GM18873 (cell line): ENCODE measurements at regions not wholly inside any gene's neighbourhood (a gene's known extent, or its start where the extent isn't known, plus 50 kb on each side); places are given as distances from the start of the nearest gene placed in this dataset.

Source experiments
- ATAC-seq: cut with Tn5 transposase; IDR thresholded peaks from one replicate; pipeline ENCODE4 v1.9.1; 2021; ENCODE audit warnings: mild to moderate bottlenecking, moderate library complexity, moderate number of reproducible peaks; ENCODE audit not compliant: unreplicated experiment, low FRiP score

DNA sequence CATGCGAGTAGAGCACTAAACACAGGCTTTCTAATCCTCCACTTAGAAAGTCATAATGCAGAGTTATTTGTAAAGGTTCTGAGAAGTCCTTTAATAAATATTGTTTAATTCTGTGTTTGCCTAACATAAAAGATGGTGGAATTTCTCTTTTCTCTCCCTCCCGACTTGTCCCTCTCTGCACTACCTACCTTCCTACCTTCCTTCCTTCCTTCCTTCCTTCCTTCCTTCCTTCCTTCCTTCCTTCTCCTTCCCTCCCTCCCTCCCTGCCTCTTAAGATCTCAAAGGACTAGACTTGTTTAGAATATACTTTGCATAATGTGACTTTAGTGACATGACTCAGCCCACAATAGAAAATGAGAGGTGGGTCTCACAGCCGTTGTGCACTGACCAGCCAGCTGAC is 156.3 kb upstream of the TAPT1 start:
- no peak for ATAC-seq

DNA sequence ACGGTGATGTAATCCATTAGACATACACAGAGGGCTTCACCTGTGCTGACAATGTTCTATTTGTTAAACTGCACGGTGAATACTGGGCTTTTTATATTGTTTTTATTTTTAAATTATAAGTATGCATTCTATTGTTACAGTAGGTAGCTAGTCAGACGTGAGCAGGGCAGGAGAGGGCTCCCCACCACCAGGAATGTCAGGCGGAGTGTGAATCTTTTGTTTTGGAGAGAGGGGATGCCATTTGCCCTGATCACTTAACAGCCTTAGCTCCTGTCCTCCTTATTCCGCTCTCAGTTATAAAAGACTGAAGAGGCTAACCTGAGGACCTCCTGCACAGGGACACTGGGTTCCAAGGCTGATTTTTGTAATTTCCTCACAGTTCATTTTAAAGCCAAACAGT is 151.6 kb upstream of the TAPT1 start:
- ATAC-seq = no peak

DNA sequence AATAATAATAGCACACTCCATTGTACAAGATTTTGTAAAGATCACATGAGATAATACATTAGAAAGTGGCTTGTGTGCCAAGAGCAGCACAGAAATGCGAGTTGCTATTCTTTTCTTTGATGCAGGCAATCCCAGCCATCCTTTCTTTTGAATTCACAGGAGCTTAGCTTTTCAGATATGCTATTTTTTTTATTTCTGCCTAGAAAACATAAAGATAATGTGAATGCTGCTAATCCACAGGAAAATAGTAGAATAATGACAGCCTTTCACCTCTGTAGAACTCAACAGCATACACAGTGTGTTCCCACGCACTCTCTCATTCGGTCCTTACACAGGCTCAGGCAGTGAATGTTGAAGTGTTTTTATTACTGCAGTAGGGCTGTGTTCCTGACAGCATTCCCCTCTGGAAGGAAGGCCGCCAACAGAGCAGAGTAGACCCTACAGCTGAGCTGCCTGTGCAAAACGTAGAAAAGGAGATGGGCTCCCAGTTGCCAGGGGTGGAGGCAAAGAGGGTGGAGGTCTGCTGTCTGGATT is 138.8 kb upstream of the TAPT1 start:
- no peak for ATAC-seq

DNA sequence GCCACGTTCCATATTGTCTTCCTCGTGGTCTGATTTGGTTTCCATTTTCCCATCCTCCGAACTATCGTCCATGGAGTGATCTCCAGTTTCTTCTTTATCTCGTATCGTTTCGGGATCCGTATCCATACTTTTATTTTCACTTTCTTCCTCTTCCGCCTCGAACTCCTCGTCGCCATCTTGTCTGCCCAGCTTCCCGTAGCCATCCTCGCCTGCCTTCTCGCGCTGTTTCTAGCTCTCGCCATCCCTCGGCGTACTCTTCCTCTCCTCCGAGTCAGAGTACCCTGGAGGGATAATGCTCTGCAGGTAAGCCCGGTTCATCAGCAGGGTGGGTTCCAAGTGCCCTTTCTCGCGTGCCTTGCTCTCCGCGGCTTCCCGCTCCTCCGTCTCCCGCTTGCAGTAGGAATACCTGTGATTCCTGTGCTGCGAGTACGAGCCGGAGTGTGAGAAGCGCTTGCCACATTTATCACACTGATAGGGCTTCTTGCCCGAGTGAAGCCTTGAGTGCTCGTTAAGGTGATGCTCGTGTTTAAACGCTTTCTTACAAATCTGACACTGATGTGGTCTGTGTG is 134.5 kb upstream of the TAPT1 start:
- no peak for ATAC-seq

DNA sequence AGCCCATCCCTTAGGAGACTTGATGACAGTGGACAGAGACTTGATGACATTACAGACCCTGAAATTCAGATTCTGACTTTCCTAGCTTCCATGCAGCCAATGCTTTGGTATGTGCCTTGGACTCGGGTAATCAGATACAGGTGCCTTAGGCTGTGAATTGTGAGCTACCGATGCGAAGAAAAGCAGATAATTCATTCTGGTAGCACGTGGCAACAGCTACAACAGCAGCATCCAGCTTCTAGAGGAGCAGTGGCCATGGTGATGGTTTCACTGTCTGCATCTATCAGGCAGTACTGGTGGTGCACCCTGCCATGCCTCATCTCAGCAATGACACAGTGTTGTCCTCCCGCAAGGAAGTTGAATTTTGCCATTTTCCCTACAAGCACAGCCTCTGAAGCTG is 126.9 kb upstream of the TAPT1 start:
- no peak for ATAC-seq

DNA sequence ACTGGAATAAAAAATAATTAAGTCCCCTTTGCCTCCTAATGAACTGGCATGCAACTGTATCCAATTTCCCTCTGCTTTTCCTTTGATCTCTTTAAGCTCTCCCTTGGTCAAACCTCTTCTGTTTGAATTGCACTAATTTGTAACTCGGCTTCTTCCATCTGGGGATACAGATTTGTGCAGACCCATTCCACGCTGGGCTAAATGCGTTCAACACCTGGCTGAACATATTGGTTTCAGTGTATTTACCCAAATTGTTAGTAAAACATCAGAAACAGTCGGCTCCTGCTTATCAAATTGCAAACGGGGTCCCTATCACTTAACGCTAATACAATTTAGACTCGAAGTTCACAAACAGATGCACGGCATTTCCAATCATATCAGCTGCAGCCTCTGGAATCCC is 124.9 kb upstream of the TAPT1 start:
- ATAC-seq = no peak

DNA sequence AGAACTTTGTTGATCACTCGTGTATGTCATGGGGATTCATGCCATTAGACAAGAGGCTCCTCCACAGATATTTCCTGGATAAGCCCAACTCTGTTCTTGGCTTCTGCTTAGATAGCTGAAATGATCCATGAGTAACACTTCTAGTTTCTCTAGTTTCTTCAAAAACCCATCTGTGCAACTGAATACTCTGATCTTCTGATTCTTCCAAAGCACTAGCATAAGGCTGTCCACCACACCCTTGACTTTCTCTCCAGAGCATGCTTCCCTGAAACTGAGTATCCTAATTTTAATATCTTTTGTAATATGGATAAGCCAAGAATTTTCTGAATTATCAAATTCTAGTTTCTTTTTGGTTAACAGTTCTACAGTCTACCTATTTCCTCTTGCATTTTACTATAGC is 118.6 kb upstream of the TAPT1 start:
- ATAC-seq = no peak

DNA sequence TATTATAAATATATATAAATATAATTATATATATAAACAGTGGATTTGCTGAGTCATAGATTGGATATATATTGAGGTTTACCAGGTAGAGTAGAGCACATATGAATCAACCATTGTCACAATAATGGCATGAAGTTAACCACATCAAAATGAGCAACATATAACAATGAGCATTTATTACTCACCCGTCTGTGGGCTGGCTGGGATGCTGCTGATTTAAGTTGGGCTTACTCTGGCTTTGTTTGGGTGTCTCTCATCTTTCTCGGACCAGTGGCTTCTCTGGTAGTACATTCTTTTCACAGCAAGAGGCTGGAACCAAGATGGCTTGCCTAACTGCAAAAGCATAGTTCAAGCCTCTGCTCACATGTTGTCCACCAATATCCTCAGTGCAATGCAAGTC is 111.7 kb upstream of the TAPT1 start:
- no peak for ATAC-seq

DNA sequence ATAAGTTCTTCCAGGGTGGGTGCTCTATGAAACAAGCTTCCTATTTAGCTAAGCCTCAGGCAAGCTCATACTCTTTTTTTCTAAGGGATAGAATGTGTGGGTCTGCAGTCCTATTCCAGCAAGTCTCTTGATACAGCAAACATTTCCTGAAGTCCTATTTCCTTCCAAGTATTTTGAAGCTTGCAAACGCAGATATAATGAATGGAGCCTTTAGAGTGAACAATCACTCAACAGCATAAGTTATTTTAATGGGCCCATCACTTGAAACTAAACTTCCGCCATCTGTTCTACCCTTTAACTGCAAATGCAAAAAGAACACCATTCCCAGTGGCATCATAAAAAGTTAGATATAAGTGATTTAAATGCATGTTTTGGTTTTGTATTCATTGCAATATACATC is 108.3 kb upstream of the TAPT1 start:
- ATAC-seq = no peak

DNA sequence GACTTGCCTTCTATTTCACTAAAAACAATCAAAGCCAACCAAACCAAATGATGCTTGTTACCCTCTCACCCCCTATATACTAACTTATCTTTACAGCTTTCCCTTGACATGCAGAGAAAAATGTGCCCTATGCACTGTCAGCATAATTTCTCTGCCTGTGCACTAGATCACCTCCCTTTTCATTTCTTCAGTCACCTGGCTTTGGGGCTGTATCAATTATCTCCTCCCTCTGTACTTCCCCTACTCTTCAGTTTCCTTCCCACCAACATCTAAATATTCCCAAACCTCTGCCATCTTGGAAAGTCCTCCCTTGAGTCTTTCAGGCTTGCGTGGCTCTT is 103.5 kb upstream of the TAPT1 start:
- ATAC-seq = no peak

DNA sequence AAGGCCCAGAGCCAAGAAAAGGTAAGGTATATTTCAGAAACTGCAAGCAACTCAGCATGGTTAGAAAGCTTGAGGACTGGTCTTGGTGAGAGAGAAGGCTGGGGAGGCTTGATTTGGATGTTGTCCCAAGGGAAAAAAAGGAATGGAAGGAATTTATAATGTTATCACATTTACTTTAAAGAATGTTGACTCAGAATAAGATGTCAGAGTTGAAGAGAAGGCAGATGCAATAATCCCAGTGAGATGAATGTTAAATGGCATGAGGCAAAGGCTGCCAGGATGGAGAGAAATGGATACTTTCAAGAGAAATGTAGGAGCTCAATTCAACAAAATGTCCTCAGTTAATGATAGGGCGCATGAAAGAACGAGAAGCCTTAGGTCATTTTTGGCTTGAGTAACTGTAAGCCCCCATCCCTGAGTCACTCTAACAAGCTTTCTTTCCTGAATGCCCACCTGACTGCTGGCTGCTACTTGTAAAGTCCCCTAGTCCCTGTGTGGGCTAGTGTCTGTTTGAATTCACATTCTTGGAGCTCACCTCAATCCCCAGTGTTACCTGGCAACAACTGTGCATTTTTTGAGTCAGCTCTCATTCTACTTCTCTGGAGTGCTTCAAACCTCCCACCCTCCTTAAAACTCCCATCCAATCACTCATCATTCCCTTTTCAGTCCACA is 103.0 kb upstream of the TAPT1 start:
- no peak for ATAC-seq

DNA sequence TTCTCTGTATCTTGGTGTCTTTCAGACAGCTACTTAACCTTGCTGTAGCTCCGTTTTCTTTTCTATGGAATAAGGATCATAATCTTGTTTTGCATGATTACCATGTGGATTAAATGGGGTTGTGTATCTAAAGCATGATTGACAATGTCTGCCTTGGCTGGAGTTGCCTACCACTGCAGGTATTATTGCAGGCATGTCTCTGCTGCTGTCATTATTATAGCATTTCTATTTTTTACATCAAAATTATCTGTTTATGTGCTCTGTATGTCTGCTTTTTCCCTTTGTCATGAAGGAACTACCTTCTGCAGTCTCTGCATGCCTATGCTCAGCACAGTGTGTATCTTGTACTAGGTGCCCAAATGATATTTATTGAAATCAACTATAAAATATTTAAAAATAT is 95.9 kb upstream of the TAPT1 start:
- ATAC-seq = no peak

DNA sequence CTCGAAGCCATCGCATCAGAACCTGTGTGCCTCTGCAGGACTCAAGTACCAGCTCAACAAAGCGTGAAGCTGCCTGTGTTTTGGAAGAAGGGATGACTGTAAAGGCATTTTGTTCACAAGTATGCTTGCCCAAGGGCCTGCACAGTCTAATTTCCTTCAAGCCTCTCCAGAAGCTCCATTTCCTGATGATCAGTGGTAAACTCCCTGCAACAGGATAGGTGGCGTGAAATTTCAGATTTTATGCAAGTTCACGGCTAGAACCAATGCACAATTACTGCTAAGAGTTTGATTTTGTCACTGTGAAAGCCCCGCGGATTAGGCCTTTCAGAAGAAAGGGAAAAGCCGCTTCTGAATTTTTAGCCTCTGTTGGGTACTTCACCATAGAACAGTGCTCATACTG is 89.2 kb upstream of the TAPT1 start:
- no peak for ATAC-seq

DNA sequence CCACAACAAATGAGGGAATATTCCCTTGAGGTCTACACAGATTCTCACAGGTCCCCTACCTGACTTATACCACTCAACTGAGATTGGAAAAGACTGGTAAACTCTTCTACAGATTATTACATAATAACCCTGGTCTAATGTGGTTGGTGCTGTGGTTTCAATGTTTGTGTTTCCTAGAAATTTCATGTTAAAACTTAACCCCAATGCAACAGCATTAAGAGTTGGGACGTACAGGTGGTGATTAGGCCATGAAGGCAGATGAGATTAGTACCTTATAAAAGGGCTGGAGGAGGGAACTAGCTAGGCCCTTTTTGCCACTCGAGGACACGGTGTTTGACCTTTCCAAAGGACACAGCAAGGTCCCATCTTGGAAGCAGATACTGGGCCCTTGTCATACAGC is 84.3 kb upstream of the TAPT1 start:
- ATAC-seq = no peak

DNA sequence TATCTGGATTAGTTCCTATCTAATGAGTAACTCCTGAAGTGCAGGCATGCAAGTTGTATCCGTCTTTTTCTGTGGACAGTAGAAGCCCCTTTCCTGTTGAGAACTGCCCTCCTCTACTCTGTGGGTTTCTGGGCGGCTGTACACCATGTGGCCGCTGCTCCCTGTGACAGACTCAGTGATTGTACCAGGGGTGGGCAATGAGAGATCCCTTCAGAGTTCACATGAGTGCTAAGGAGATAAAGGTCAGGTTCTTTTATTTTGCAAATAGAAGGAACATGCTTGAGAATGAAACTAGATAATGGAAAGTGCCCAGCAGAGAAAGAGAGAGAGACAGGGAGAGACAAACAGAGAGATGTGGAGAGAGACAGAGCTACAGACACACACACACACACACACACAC is 76.4 kb upstream of the TAPT1 start:
- no peak for ATAC-seq

DNA sequence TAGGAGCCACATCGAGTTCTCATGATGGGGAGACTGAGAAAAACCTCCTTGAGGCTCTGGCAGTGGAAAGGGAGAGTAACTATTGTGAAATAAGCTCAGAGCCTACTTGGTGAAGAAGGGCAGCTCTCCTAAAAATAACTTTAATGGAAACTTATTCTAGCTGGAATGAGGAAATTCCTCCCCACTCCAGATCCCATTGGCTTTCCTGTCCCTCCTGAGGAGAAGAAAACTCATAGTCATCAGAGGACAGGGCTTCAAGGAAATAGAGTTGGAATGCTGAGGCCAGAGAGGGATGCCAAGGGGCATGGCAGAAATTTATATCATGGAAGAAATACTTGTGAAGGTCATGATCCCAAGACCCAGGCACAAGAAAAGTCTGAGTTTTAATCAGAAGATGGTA is 70.7 kb upstream of the TAPT1 start:
- no peak for ATAC-seq

DNA sequence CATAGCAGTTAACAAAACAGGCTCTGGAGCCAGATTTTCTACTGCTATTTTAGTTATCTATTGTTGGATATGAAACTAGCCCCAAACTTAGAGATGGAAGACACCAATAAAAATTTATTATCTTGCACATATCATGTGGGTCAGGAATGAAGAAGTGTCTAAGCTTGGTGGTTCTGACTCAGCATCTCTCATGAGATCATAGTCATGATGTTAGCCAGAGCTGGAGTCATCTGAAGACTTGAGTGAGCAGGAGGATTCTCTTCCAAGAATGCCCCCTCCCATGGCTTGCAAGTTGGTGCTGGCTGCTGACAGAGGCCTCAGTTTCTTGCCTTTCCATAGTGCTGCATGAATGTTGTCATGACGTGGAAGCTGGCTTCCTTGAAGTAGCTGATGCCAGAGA is 68.2 kb upstream of the TAPT1 start:
- no peak for ATAC-seq

DNA sequence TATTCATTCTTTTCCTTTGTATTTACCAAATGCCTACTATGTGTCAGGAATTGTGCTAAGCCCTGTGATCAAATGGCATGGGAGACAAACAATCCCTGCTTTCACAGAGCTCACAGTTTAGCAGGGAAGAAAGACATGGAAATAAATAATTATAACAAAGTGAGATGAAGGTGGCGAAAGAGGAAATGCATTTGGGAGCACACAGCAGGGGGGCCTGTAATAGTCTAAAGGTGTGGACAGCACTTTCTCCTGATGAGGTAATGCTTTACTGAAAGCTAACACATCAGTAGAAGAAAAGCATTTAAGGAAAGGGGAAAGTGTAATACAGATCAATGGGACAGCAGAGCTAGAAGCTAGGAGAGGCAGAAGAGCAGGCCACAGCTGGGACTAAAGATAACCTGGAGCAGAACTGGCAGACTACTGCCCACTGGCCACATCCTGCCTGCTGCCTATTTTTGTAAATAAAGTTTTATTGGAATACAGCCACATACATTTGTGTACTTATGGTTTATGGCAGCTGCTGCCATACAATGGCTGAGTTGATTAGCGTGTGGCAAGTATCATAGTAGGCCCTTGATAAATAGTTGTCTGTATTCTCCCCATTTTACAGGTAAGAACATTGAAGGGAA is 67.1 kb upstream of the TAPT1 start:
- no peak for ATAC-seq

DNA sequence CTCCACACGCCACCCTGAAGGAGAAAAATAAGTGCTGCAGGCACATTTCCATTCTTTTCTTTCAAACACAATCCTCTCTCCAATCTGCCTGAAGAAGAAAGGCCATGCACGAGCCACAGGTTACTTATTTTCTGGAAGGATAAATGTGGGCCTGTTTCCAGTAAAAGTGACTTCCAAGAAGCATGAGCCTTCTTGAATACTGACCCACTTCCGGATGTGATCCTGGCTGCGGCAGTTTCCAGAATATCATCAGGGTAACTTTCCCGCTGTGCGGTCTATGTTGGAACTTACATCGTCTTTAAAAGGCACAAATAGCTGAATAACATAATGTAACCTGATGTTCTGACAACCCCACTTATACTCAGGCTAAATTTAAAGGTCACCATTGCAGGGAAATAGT is 66.3 kb upstream of the TAPT1 start:
- no peak for ATAC-seq

DNA sequence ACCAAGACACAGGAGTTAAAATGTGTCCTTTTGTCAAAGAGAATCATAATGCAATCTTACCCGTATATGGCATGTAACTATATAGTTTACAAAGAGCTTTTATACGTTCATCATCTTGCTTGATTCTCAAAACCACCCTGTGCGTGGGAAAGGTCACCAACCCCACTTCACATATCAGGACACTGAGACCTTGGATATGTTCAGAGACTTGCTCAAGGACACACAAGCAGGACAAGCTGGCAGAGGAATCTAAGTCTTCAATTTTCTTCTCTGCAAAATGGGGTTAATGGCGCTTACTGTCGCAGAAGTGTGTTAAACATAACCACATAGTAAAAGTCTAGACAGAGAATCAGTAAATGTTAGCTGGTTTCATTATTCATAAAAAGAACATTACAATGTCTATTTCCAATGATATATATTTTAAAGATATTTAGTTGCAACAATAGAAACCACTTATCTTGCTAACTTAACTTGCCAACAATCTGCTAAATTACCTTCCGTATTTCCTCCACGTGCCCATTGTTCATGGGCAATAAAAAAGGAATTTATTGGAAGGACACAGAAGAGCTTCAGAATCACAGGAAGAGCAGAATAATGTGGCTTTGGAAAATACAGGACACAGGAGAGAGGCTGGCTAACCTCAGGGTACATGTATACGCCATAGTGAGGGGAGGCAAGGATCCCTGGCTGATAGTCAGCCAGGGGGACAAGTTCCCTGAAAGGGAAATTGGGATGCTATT is 64.6 kb upstream of the TAPT1 start:
- ATAC-seq = no peak

DNA sequence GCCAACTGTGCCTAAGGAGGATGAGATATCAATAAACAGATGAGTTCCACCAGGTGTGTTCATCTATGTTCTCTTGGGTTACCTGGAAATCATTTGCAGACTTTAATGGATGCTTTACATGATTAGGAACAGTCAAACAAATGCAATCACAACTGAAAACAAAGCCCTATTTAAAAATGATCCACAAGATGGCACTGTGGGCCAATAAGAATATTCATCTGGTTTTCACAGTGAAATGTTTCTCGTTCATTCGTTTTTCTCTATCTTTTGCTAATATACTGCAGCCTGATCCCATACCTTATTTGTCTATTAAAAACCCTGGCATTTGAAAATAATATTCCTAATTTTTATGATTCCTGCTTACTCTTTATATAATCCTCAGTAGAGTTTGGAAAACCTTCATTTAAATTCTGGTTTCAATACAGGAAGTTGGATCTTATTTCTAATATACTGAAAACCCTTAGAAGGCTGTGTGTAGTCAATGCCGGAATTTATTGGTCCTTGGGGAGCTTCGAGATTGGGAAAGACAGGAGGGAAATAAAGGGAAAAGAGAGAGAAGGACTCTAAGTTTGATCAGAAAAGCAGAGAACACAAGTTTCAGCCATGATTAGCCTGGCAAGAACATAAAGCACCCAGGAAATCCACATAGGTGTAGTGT is 63.8 kb upstream of the TAPT1 start:
- ATAC-seq = no peak
